Neural cell (in vitro differentiated cells): ENCODE measurements at regions not wholly inside any gene's neighbourhood (a gene's known extent, or its start where the extent isn't known, plus 50 kb on each side); places are given as distances from the start of the nearest gene placed in this dataset.

Source experiments
- H2AFZ ChIP-seq: fragments of 200-600, 300-800 bp; sonication (generic), shearing (Covaris generic); 2 replicates; pipeline ENCODE4 v1.6.0; 2014; ENCODE audit warnings: low read depth, mild to moderate bottlenecking, antibody characterized with exemption, low read length, moderate library complexity
- H3F3A ChIP-seq: fragments of 200-600 bp; shearing (Covaris generic); 2 replicates; pipeline ENCODE4 v1.6.1; 2016; ENCODE audit warnings: mild to moderate bottlenecking, moderate library complexity, mixed read lengths, antibody characterized with exemption, low read length; ENCODE audit not compliant: insufficient read depth, poor library complexity, severe bottlenecking
- H3K27ac ChIP-seq: fragments of 200-600, 300-800 bp; sonication (generic), shearing (Covaris generic); 2 replicates; pipeline ENCODE4 v1.5.1; 2014; ENCODE audit warnings: mild to moderate bottlenecking, low read length, moderate library complexity
- H3K27me3 ChIP-seq: fragments of 300-800, 200-600 bp; sonication (generic), shearing (Covaris generic); 2 replicates; pipeline ENCODE4 v1.6.0; 2014; ENCODE audit warnings: mild to moderate bottlenecking, low read depth, low read length, moderate library complexity; ENCODE audit not compliant: insufficient read depth
- H3K36me3 ChIP-seq: fragments of 300-800, 200-600 bp; sonication (generic), shearing (Covaris generic); 2 replicates; pipeline ENCODE4 v1.5.1; 2014; ENCODE audit warnings: mild to moderate bottlenecking, antibody characterized with exemption, low read length, moderate library complexity; ENCODE audit not compliant: insufficient read depth
- H3K4me2 ChIP-seq: fragments of 300-800, 200-600 bp; sonication (generic), shearing (Covaris generic); 2 replicates; pipeline ENCODE4 v1.6.0; 2014; ENCODE audit warnings: mild to moderate bottlenecking, low read length
- H3K4me3 ChIP-seq: fragments of 300-800, 200-600 bp; sonication (generic), shearing (Covaris generic); 2 replicates; pipeline ENCODE4 v1.5.1; 2014; ENCODE audit warnings: mild to moderate bottlenecking, low read length, moderate library complexity
- H3K79me2 ChIP-seq: fragments of 200-600 bp; shearing (Covaris generic); replicated peaks from 2 replicates; pipeline ENCODE4 v1.6.0; 2014; ENCODE audit warnings: mild to moderate bottlenecking, low read length, moderate library complexity; ENCODE audit not compliant: insufficient read depth
- H3K9ac ChIP-seq: fragments of 300-800, 200-600 bp; sonication (generic), shearing (Covaris generic); 2 replicates; pipeline ENCODE4 v1.6.1; 2016; ENCODE audit warnings: mild to moderate bottlenecking, low read length, mixed read lengths
- H3K9me2 ChIP-seq: fragments of 200-600 bp; shearing (Covaris generic); 2 replicates; pipeline ENCODE4 v1.6.1; 2016; ENCODE audit warnings: mild to moderate bottlenecking, low read length, mixed read lengths; ENCODE audit not compliant: insufficient read depth
- H3K9me3 ChIP-seq: fragments of 200-600, 300-800 bp; sonication (generic), shearing (Covaris generic); 2 replicates; pipeline ENCODE4 v1.6.1; 2016; ENCODE audit warnings: mild to moderate bottlenecking, mixed run types, low read length, moderate library complexity, mixed read lengths
- H4K20me1 ChIP-seq: fragments of 200-600 bp; shearing (Covaris generic); 2 replicates; pipeline ENCODE4 v1.6.1; 2016; ENCODE audit warnings: mild to moderate bottlenecking, mixed run types; ENCODE audit not compliant: insufficient read depth
- EP300 ChIP-seq: fragments of 450-650 bp; conservative IDR thresholded peaks from 2 replicates; pipeline ENCODE4 v1.6.1; 2014; ENCODE audit warnings: antibody characterized with exemption, mild to moderate bottlenecking, moderate library complexity; ENCODE audit not compliant: poor library complexity, severe bottlenecking
- EZH2 ChIP-seq: fragments of 200-600, 300-800 bp; shearing (Covaris generic), sonication (generic); IDR thresholded peaks from 2 replicates; pipeline ENCODE4 v1.6.1; 2014; ENCODE audit warnings: antibody characterized with exemption, low read length, borderline replicate concordance, mild to moderate bottlenecking; ENCODE audit not compliant: insufficient read depth, poor library complexity, severe bottlenecking
- MXI1 ChIP-seq: fragments of 450-650 bp; conservative IDR thresholded peaks from 2 replicates; pipeline ENCODE4 v1.6.1; 2014; ENCODE audit warnings: antibody characterized with exemption, mild to moderate bottlenecking; ENCODE audit not compliant: poor library complexity, severe bottlenecking
- POLR2AphosphoS5 ChIP-seq: IDR thresholded peaks from 2 replicates; pipeline ENCODE4 v1.6.1; 2012
- RAD21 ChIP-seq: fragments of 450-650 bp; conservative IDR thresholded peaks from 2 replicates; pipeline ENCODE4 v1.6.1; 2014; ENCODE audit warnings: antibody characterized with exemption, mild to moderate bottlenecking, moderate library complexity
- SMC3 ChIP-seq: fragments of 450-650 bp; conservative IDR thresholded peaks from 2 replicates; pipeline ENCODE4 v1.6.1; 2014; ENCODE audit warnings: antibody characterized with exemption, mild to moderate bottlenecking, moderate library complexity; ENCODE audit not compliant: poor library complexity
- TAF1 ChIP-seq: IDR thresholded peaks from 2 replicates; pipeline ENCODE4 v1.6.1; 2012; ENCODE audit warnings: low read depth
- TF ChIP-seq, protein P1 (sequence below): fragments of 450-650 bp; IDR thresholded peaks from 2 replicates; pipeline ENCODE4 v1.5.1; 2014; ENCODE audit warnings: antibody characterized with exemption, mild to moderate bottlenecking, moderate library complexity; ENCODE audit not compliant: poor library complexity, severe bottlenecking
- TF ChIP-seq, protein P2 (sequence below): IDR thresholded peaks from 2 replicates; pipeline ENCODE4 v1.6.1; 2012; ENCODE audit warnings: borderline replicate concordance

DNA sequence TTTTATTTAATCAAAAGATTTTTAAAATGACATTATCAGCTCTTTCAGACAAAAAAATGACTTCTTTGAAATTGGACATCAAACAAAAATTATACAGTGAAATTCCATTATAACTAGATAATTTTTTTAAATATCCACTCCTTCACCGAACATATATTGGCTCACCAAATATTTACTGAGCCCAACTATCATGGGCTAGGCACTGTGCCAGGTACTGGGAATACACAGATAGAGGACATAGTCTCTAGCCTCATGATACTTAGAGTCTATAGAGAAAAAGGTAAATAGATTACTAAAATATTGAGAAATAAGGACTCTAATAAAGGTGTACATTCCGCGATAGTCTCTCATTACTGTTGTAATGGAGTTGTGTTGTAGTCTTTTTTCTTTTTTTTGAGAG is 219.9 kb downstream of the SEC23A start:
- Histone ChIP-seq H3K9me3 (no peaks in the 10 kb centered on the region), H4K20me1 (no peaks in the 10 kb centered on the region), H3K36me3 (no peaks in the 10 kb centered on the region), H3K4me3 (no peak overlapping the region), H3K9me2 (no peaks in the 10 kb centered on the region), H3K9ac (no peak overlapping the region), H3K4me2 (no peak overlapping the region), H3K27me3 (no peaks in the 10 kb centered on the region), H3F3A (no peaks in the 10 kb centered on the region), H2AFZ (no peak overlapping the region), H3K79me2 (no peaks in the 10 kb centered on the region), H3K27ac (no peak overlapping the region)
- TF ChIP-seq POLR2AphosphoS5 (no peak), MXI1 (no peak), SMC3 (no peak), EZH2 (no peak), TAF1 (no peak)
- TF ChIP-seq, protein P1, sequence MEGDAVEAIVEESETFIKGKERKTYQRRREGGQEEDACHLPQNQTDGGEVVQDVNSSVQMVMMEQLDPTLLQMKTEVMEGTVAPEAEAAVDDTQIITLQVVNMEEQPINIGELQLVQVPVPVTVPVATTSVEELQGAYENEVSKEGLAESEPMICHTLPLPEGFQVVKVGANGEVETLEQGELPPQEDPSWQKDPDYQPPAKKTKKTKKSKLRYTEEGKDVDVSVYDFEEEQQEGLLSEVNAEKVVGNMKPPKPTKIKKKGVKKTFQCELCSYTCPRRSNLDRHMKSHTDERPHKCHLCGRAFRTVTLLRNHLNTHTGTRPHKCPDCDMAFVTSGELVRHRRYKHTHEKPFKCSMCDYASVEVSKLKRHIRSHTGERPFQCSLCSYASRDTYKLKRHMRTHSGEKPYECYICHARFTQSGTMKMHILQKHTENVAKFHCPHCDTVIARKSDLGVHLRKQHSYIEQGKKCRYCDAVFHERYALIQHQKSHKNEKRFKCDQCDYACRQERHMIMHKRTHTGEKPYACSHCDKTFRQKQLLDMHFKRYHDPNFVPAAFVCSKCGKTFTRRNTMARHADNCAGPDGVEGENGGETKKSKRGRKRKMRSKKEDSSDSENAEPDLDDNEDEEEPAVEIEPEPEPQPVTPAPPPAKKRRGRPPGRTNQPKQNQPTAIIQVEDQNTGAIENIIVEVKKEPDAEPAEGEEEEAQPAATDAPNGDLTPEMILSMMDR = no peak

DNA sequence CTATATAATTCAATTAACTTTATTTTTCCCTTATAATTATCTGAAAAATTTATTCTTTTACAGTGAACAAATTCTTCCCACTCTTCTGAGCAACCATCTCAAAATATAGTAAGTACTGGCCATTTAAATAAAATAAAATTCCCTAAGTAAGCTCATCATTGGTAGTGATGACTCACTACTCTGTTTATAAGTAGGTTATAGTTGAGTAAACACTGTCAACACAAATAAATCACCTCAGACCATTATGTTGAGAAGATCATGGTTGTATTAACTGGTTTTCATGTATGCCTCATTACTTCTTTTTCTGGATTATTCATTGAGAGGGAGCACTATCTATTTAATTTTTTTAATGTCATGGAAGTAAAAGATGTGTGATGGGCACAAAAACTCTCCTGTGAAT is 220.5 kb downstream of the SEC23A start:
- no peak overlapping the region for H3K27ac ChIP-seq
- no peaks in the 10 kb centered on the region for H4K20me1 ChIP-seq
- no peak for TF ChIP-seq RAD21
- TF ChIP-seq POLR2AphosphoS5 = no peak
- no peak for TF ChIP-seq EZH2
- TF ChIP-seq MXI1 = no peak
- H3K9me2 ChIP-seq = no peaks in the 10 kb centered on the region
- no peak overlapping the region for H3K4me3 ChIP-seq
- H2AFZ ChIP-seq = no peak overlapping the region
- H3K79me2 ChIP-seq = no peaks in the 10 kb centered on the region
- H3K4me2 ChIP-seq = no peak overlapping the region
- H3F3A ChIP-seq = no peaks in the 10 kb centered on the region
- H3K9ac ChIP-seq = no peak overlapping the region
- no peaks in the 10 kb centered on the region for H3K36me3 ChIP-seq
- H3K27me3 ChIP-seq = no peaks in the 10 kb centered on the region
- H3K9me3 ChIP-seq = no peaks in the 10 kb centered on the region

DNA sequence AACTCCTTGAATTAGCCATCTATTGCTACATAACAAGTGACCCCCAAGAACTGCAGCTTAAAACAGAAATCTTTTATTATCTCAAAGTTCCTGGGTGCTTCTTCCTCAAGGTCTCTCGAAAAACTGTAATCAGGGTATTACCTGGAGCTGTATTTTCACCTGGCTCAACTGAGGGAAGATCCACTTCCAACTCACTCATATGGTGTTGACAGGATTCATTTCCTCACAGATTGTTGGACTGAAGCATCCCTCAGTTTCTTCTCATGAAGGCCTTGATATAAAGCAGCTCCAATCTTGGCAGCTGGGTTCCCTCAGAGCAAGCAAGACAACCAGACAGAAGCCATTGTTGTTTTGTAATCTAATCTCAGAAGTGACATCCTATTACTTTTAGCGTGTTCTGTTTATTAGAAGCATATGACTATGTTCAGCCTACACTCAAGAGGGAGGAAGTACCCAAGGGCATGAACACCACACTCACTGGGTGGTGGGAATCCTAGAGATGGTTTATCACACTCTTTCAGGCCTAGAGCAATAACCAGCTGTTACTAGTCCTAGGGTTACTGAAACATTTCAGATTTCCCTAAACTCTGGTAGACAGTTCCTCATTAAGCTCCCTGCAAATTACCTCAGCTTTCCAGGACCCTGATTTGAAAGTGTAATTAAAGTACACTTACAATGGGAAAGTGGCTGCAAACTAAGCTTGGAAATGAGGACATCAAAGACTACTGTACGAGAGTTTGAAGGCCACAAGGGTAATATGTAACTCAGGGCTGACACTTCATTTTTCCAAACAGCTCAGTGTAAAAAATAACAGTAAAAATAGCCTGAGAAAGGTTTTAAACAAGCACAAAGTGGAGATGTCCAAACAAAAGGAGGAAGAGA is 222.2 kb downstream of the SEC23A start:
- Histone ChIP-seq H3K9me3 (no peaks in the 10 kb centered on the region), H2AFZ (no peak overlapping the region), H3K27me3 (no peaks in the 10 kb centered on the region), H3K79me2 (no peaks in the 10 kb centered on the region), H3K9ac (no peak overlapping the region), H3K9me2 (no peaks in the 10 kb centered on the region), H3K36me3 (no peaks in the 10 kb centered on the region), H3F3A (no peaks in the 10 kb centered on the region), H3K4me2 (no peak overlapping the region), H3K27ac (no peak overlapping the region), H3K4me3 (no peak overlapping the region), H4K20me1 (no peaks in the 10 kb centered on the region)
- TF ChIP-seq EZH2 = no peak
- TF ChIP-seq POLR2AphosphoS5 = no peak
- no peak for TF ChIP-seq TAF1
- TF ChIP-seq, protein P2, sequence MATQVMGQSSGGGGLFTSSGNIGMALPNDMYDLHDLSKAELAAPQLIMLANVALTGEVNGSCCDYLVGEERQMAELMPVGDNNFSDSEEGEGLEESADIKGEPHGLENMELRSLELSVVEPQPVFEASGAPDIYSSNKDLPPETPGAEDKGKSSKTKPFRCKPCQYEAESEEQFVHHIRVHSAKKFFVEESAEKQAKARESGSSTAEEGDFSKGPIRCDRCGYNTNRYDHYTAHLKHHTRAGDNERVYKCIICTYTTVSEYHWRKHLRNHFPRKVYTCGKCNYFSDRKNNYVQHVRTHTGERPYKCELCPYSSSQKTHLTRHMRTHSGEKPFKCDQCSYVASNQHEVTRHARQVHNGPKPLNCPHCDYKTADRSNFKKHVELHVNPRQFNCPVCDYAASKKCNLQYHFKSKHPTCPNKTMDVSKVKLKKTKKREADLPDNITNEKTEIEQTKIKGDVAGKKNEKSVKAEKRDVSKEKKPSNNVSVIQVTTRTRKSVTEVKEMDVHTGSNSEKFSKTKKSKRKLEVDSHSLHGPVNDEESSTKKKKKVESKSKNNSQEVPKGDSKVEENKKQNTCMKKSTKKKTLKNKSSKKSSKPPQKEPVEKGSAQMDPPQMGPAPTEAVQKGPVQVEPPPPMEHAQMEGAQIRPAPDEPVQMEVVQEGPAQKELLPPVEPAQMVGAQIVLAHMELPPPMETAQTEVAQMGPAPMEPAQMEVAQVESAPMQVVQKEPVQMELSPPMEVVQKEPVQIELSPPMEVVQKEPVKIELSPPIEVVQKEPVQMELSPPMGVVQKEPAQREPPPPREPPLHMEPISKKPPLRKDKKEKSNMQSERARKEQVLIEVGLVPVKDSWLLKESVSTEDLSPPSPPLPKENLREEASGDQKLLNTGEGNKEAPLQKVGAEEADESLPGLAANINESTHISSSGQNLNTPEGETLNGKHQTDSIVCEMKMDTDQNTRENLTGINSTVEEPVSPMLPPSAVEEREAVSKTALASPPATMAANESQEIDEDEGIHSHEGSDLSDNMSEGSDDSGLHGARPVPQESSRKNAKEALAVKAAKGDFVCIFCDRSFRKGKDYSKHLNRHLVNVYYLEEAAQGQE = no peak
- TF ChIP-seq EP300 = no peak
- no peak for TF ChIP-seq MXI1
- TF ChIP-seq RAD21 = no peak
- TF ChIP-seq, protein P1 = no peak
- no peak for TF ChIP-seq SMC3
